ENCODE measurements at regions not wholly inside any gene's neighbourhood (a gene's known extent, or its start where the extent isn't known, plus 50 kb on each side); places are given as distances from the start of the nearest gene placed in this dataset.

GRCh38 chr4:186876961-186877626 lies 153.4 kb upstream of the FAT1 start:
- no peak for TF ChIP-seq REST (IDR thresholded peaks at IDR 0.05; ENCODE audit: insufficient read depth in 1 of 2, low read depth in 2 of 2, low read length in 2 of 2)
- no peak for TF ChIP-seq POLR2AphosphoS5 (IDR thresholded peaks at IDR 0.05; ENCODE audit: low read depth, low read length)
- TF ChIP-seq TAF1 (IDR thresholded peaks at IDR 0.05; ENCODE audit: borderline replicate concordance, insufficient read depth, low read length) = no peak
- TF ChIP-seq SIN3A (IDR thresholded peaks at IDR 0.05; ENCODE audit: borderline replicate concordance, insufficient read depth, low read length) = no peak
